IMR-90 (cell line): ENCODE measurements at regions not wholly inside any gene's neighbourhood (a gene's known extent, or its start where the extent isn't known, plus 50 kb on each side); places are given as distances from the start of the nearest gene placed in this dataset.

Experiments used
- CTCF ChIP-seq: conservative IDR thresholded peaks from 2 replicates; pipeline ENCODE4 v1.5.1; 2012; ENCODE audit warnings: mild to moderate bottlenecking, low read depth, low read length, improper control_type of control experiment
- MAZ ChIP-seq: IDR thresholded peaks from 2 replicates; pipeline ENCODE4 v1.6.1; 2012; ENCODE audit warnings: low read depth, mild to moderate bottlenecking, low read length, improper control_type of control experiment, moderate library complexity, borderline replicate concordance
- POLR2A ChIP-seq: IDR thresholded peaks from 2 replicates; pipeline ENCODE4 v1.6.1; 2012; ENCODE audit warnings: mild to moderate bottlenecking, low read depth, low read length
- RCOR1 ChIP-seq: IDR thresholded peaks from 2 replicates; pipeline ENCODE4 v1.6.1; 2012; ENCODE audit warnings: mild to moderate bottlenecking, low read length, improper control_type of control experiment; ENCODE audit not compliant: insufficient replicate concordance
- SMC3 ChIP-seq: fragments of 150-350 bp; IDR thresholded peaks from 2 replicates; pipeline ENCODE4 v1.6.1; 2016; ENCODE audit warnings: low read depth, mild to moderate bottlenecking, antibody characterized with exemption, low read length, moderate library complexity

DNA sequence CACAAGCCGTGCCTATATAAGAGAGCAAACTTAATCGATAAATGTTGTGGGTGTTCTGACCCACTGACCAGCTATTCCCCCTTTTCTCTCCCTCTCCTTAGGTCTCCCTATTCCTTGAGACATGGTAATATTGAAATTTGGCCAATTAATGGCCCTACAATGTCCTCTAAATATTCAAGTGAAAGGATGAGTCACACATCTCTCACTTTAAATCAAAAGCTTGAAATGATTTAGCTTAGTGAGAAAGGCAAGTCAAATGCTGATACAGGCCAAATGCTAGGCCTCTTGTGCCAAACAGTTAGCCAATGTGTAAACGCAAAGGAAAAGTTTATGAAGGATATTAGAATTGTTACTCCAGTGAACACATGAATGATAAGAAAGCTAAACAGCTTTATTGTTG is 102.2 kb upstream of the CPNE8 start:
- no peak for TF ChIP-seq CTCF
- TF ChIP-seq SMC3: no peak
- TF ChIP-seq RCOR1: no peak
- no peak for TF ChIP-seq POLR2A
- no peak for TF ChIP-seq MAZ
